HG03159 (cell line): ENCODE measurements at regions not wholly inside any gene's neighbourhood (a gene's known extent, or its start where the extent isn't known, plus 50 kb on each side); places are given as distances from the start of the nearest gene placed in this dataset.

Experiments used
- ATAC-seq: cut with Tn5 transposase; IDR thresholded peaks from one replicate; pipeline ENCODE4 v1.9.1; 2021; ENCODE audit warnings: mild to moderate bottlenecking, moderate library complexity; ENCODE audit not compliant: unreplicated experiment

GRCh38 chr11:88405853-88406252 lies 68.3 kb upstream of the CTSC start:
- ATAC-seq: no peak

- ATAC-seq: no peak
Observed at GRCh38 chr11:88404932-88405710, 67.6 kb upstream of the CTSC start.

GRCh38 chr11:88404391-88404790 lies 66.9 kb upstream of the CTSC start:
- no peak for ATAC-seq

- no peak for ATAC-seq
Observed at GRCh38 chr11:88402784-88403183, 65.2 kb upstream of the CTSC start.

DNA sequence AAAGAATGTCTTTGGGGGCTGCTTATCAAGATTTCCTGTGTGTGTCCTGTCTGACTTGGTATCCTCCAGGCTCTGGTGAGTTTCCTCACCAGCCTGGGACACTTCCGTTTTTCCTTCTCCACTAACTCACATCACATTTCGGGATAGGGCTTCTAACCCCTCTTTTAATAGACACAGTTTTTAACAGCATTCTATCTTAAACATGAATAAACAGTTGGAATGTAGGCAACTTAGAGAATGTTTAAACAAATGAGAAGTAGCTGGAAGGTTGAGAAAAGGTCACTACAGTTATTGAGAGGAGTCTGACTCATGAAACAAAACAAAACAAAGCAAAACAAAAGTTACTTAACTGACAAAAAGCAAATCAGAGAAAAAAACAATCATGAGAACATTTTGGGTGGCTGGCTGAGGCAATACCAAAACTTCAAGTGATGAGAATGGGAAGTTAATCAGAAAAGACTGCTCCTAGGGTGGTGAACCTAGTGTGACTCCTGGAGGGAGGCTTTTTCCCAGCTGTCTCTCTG lies 64.7 kb upstream of the CTSC start:
- no peak for ATAC-seq

DNA sequence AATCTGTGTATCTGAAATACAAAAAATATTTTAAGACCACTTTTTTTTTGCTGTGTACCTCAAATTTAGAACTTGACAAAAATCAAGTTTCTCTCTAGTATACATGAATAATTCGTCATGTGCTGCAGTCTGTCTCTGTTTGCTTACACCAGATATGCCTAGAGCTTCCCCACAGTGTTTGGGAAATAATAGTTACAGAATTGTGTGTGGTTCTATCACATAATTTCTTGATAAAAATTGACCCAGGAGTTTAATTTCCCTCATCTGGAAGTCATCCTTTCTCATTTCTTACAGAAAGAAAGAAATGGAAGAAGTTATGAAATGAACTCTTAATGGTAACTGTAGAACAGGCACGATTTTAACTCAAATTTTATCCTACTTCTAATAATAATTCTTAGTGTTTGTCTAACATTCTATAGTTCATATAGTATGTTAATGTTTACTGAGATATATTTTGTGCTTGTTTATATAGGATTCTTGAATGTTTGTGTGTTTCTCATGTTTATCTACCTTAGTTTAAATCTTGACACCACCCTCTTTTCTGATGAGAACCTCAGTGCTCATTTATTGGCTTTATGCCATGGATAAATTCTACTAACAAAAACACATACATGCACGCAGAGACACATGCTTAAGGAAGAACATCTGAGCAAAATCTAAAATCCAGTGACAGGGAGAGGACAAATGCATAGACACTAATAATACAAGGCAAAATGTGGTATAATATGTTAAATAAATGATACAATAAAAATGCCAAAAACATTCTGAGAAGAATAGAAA lies 61.4 kb upstream of the CTSC start:
- no peak for ATAC-seq

GRCh38 chr11:88398372-88398771 lies 60.8 kb upstream of the CTSC start:
- no peak for ATAC-seq

DNA sequence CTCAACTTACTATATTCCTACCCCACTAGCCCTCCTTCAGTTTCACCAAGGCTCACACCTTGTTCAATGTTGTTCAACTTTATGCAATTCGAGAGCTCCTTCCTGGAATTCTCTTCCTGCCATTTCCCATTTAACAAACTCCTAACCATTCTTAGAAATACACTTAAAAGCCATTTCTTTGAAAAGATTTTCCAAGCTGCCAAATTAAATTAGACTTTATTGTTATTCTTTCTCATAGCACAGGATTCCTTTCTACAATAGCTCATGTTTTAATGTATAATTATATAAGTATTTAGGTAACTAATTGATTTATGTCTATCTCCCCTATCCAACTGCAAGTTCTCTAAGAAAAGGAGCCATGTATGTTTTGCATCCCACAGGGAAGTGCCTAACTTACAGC lies 52.7 kb upstream of the CTSC start:
- ATAC-seq: no peak

GRCh38 chr11:88387957-88388356 lies 50.4 kb upstream of the CTSC start:
- no peak for ATAC-seq
